HS-5 (cell line): ENCODE measurements at regions not wholly inside any gene's neighbourhood (a gene's known extent, or its start where the extent isn't known, plus 50 kb on each side); places are given as distances from the start of the nearest gene placed in this dataset.

ENCODE experiments used
- DNase-seq: peaks from one replicate; pipeline ENCODE4 v3.0.0-alpha.2; 2012; ENCODE audit warnings: low read depth

DNA sequence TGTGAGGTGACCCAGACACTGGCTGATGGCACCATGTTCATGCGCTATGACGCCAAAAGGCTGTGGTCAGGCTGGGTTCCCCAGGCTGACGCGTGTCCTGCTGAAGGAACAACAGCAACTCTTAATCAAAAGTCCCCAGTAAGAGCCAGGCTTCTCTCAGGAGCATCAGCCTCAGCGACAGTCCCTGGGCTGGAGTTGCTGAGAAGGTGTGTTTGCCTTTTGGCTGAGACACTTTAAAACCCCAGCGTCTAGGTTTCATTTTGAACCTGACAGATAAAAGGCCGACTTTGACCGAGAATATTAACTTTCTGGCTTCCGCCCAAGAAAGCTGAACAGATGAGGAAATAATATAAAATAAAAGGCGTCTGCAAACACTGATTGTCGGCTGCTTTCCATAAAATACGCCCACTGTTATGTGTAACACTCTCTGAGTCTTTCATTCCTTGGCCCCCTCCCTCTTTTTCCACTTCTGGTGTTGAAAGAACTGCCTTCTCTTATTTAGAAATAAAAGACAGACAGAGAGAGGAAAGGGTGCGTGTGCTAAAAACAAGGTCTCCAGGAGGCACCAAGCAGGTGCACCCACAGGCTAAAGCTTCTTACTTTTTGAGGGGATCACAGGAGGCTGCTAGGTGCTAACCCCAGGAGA lies 373.6 kb downstream of the MID1IP1 start:
- no peak for DNase-seq

DNA sequence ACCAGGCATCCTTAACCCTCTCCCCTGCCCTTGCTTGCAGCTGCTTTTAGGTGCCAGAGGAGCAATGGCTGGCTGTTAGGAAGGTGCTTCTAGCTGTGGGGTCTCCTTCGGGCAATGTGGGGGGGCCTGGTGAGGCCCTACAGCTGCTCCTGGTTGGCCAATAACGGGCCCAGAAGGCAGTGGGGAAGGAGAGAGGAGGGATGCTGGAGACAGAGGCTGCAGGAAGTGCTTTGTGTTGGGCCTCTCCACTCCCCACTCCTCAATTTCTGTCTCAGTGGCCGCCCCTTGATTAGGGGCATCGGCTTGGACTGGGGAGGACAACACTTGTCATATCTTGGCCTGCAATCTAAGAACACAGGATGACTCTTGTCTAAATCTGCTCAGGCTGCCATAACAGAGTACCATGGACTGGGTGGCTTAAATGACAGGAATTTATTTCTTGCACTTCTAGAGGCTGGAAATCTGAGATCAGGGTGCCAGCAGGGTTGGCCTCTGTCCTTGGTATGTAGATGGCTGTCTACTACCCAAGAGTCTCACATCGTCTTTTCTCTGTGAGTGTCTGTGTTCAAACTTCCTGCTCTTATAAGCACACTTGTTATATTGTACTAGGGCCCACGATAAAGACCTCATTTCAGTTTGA lies 374.3 kb downstream of the MID1IP1 start:
- DNase-seq, result no peak

DNA sequence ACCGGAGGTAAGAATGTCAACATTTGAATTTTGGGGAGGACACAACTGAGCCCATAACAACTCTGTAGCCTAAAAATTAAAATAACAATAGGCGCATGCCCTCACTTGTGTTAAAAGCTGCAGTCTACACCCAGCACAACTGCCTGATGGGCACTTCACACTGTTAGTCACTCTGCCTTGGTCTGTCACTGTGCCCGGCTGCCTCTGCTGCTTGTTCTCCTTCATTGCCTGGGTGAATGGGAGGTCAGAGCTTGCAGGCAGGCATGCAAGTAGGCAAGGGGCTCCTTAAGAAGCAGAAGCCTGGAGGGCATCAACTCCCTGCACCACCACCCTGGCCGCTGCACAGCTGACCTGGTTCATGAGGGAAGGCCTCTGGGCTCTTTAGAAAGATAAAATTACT lies 374.8 kb downstream of the MID1IP1 start:
- DNase-seq, result no peak

DNA sequence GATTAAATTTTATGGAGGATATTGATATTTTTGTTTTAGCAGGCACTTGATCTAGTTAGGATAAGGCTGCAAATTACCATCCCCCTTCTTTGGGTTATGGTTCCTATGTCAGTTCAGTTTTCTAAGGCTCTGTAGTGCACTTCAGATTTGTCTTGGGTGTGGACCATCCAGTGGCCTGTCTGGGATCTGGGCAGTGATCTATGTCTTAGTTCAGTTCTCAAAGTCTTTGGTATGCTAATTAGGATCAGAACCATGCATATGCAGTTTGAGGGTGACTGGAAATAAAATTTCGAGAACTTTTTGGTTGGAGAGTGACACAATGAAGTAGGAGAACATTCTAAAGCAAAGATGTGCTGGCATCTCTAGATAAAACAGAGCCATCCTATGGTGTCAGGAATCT lies 388.2 kb downstream of the MID1IP1 start:
- DNase-seq, result no peak

DNA sequence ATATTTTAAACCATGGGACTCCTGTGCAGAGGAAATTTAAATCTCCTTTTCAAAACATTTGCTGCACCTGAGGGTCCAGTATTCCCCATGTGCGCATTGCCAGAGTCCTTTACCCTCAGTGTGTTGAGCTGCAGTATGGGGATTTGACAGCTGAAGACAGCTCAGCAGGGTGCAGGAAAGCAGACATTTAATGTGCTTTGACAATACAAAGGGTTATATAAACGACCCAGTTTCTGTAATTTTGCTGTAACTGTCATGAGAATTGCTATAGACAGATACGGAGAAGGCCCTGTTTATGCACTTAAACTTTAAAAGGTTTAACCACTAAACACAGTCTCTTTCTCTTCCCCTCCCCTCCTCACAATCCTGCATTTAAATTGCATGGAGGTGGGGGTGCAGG lies 393.4 kb downstream of the MID1IP1 start:
- no peak for DNase-seq

DNA sequence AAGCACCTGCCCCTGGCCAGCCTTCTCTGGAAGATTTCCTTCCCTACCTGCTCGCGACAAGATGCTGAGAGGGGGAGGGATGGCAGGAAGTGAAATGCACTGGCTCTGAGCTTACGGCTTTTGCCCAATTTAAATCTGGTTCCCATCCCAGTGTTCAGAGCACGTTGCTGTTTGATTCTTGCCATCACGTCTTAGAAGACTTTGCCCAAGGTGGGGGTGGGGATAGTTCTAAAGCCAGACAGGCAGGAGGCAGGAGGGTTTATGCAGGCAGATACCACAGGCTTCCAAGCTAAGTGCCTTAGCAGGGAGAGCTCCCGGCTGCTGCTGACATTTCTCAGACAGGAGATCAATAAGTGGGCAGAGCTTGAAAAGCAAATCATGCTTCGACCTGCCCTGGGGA lies 393.9 kb downstream of the MID1IP1 start:
- DNase-seq, result no peak

DNA sequence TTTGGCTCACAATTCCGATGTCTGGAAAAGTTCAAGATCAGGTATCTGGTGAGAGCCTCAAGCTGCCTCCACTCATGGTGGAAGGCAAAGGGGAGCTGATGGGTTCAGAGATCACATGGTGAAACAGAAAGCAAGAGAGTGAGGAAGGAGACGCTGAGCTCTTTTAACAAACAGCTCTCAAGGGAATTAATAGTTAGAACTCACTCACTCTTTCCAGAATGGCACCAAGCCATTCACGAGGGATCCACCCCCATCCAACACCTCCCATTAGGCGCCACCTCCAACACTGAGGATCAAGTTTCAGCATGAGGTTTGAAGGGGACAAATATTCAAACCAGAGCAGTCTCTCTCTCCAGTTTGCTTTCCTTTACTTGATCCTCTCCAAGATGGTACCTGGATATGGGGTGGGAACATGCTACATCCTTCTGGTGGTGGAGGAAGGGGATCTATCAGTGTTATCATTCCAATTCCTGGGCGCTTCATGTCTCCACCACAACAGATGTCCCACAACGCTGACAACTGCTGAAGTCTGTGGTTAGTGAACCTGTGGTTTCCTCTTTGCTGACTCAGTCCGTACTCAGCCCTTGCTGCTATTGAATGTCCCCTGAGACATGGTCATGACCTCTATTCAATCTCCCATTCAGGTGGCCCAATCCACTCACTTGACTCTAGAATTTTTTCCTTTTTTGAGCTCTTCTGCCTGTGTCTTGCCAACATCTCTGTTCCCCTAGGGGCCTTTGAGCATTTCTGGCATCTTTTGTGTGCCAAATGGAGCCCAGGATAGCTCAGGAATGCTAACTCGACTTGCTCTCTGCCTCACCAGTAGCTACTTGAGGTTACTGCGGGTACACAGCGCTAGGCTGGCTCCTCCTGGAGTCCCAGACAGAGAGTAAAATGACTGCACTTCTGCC lies 395.2 kb downstream of the MID1IP1 start:
- DNase-seq, result peak; percentile 9

DNA sequence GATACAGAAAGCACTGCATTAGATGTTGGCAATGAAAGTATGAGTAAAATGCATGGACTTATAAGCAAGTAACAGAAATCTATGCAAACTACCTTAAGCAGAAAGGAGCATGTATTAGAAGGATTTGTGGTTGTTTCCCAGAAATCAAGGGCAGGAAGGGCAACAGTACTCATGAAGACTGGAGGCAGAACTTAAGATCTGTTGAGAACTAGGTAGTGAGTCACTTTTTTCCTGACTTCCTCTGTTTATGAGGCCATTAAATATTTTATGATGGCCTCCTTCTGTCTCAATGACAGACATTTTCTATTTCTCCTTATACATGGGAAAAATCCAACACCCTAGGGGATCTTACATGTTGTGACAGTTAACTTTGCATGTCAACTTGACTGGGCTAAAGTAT lies 398.2 kb downstream of the MID1IP1 start:
- DNase-seq, result no peak

DNA sequence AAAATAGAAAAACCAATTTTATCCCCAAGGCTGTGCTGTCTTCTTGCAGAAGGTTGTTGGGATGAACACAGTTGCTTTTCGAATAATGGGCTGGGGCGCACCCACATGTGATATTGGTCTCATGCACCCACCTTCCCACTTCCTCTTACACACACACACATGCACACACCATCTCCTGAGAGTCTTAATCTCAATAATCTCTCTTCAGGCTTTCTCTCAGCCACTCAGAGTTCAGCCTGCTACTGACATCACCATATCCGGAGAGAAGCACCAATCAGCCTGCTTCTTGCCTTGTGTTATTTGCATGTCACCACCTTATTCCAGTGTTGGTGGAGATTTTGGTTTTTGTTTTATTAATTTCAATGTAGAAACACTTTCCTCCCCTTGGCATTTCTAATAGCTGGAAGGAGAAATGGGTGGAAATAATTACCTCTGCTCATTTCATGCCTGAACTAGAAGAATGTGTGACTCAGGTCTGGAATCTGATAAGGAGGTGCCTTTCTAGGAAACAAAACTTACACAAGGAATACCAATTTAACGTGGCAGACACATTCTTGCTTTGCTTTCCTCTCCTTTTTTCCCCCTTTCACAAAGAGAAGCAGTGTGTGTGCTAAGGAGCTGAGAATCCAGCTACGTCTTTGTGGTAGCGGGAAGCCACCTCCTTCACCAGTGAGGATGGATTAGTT lies 400.2 kb downstream of the MID1IP1 start:
- DNase-seq, result no peak

DNA sequence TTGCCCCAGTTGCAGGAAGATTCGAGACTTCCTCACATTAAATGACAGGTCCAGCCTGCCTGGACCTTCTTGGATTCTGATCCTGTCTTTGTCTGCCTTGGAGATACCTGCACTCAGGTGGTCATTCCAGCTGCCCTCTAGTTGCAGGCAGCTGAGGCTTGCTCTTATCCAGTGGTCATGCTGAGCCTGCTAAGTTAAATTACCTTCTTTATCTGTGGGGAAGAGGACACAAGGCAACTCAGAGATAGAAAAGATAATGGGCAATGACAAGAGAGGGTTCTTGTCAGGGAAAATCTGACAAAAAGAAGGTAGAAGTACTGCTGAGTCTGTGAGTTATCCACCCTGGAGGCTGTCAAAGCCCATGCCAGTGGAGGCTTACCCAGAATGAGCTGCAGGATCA lies 401.4 kb downstream of the MID1IP1 start:
- DNase-seq, result no peak

DNA sequence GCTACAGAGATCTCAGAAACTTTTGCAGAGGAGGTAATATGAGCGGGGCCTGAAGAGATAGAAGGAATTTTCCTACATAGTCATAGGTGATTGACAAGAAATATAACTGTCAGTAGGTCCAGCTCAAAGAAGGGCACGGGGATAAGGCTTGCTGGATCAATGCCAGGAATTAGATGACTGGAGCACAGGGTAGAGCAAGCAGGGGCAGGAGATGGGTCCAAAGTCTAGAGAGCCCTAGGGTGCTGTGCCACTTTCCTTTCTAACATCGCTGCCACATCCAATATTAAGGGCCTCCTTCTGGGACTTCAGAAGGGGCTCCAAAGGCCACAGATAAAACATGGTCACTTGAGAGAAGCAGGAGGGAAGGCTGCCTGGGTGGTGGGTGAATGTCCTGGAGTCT lies 402.2 kb downstream of the MID1IP1 start:
- no peak for DNase-seq

DNA sequence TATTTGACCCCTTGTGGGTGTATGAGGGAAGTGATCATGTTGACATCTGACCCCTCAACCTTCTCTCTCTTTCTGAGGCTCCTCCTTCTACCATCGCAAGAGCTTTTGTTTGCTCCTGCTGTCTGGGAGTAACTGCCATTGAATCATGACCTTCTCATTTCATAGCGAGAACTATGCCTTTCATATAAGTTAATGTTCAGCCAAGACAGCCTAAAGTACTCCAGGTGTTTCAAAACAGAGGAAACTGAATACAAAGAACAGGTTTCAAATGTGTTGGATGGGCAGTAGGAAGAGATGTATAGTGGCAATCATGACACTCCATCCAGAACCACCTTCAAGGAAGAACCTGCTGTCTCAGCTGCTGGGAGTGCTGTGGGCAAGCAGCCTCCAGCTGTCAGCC lies 403.1 kb downstream of the MID1IP1 start:
- no peak for DNase-seq

DNA sequence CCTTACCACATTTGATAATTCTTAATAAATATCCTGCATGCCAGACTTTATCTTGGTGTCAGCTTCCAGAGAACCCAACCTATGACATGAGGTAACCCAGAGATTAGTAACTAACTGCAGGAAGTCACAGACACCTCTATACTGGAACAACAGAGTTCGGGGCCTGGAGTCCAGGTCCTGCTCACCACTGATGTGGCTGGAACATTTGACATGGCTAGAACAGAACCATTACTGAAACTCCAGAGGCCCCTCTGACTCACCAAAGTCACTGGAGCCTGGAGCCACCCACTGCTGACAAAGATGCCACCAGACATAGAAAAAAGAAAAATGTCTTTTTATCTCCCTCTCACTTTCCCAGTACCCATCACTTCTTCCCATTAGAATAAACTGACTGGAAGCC lies 403.7 kb downstream of the MID1IP1 start:
- DNase-seq, result no peak

DNA sequence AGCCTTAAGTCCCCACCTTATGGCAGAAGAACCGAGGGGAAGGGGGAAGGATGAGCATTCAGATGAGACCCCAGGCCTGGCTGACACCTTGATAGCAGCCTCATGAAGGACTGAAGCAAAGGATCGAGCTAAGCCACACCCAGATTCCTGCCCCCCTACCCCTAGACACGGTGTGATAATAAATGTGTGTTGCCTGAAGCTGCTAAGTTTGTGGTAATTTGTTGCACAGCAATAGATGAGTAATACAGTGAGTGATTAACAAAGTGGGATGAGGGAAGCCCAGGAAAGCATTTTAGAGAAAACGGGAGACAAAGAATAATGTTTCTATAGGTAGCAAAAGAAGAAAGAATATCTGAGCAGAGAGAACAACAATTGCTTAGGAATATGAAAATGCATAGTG lies 404.2 kb downstream of the MID1IP1 start:
- no peak for DNase-seq

DNA sequence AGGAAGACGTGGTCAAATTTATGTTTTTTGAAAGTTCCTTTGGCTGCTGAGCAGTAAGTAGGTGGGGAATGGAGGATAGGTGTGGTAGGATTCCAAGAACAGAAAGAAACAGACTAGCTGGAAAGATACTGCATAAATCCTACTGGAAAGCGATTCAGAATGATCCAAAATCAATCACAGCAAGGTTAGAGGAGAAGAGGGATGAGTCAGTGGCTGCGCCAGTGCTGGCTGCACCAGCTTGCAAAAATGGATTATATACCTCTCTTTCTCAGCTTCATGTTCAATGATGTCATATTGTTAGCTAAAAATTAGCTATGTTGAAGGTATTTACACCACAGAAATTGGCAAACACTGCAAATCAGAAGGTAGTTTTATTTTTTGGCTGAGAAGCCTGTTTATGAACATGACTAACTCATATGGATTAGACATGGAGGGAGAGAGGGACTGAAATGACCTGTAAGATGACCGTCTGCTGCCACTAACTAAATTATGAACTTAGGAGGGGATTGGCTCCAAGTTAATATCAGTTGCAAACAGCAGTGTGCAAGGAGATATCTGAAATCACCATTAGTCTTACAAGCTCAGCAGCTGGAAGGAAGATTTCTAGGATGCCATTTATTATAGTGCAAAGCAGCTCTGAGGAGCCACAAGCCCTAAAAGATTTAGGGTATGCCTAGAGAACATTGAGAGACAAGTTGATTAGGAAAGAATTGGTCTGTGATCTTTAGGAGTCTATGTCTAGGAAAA lies 405.3 kb downstream of the MID1IP1 start:
- no peak for DNase-seq

DNA sequence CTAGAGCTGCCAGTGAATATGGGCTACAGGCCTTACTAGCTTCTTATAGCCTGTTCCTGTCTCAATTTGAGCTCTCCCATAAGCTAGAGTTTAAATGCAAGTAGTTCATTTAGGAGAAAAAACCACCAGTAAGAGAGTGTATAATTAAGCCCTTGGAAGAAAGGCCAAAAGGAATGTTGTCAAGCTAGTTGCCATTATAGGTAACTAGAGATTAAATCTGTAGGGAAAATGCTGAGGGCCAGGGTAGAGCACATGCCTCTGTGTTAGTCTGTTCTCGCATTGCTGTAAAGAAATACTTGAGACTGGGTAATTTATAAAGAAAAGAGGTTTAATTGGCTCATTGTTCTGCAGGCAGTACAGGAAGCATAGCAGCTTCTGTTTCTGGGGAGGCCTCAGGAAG lies 410.2 kb downstream of the MID1IP1 start:
- no peak for DNase-seq

DNA sequence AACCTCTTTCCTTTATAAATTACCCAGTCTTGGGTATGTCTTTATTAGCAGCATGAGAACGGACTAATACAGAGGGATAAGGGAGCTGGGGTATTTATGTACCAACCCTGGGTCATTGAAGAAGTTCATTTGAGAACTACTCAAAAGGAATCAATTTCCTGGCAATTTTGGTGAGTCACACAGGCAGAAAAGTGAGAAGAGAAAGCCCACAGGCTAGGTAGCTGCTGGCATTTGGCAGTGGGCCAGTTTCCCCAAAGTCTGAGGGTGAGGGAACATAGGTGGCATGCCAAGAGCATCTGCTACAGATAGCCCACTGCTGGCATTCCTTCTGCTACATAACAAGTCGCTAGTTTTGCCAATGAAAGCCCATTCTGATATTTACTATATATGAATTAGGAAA lies 411.2 kb downstream of the MID1IP1 start:
- no peak for DNase-seq

DNA sequence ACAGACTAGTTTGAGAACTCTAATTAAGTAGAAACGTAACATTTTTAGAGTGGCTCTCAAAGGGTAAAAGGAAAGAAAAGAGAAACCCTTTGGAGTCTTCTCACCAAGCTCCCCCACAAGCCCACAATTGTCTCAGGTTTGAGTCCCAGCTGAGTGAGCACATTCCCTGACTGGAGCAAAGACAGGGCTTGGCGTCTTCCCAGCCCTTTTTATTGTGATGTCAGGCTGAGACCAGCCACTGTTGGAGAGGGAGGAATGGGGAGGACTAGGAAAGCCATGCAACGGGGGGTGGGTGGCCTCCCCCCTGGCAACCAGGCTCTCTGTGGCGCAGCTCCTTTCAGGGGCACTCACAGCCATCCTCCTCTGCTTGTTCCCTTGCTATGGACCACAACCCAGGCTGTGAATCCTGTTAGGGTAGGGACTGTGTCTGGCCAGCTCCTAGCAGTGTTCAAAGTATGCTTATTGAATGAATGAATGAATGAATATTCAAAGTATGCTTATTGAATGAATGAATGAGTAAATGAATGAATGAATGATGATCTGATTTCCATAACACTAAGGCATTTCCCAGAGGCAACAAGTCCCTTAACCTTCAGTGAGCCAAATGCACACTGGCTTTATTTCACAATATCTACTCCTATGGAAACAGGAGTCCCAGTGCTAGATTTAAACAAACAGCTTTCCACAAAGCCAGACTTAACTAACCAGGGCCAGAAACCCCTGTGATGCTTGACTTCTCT lies 413.3 kb downstream of the MID1IP1 start:
- DNase-seq, result no peak

DNA sequence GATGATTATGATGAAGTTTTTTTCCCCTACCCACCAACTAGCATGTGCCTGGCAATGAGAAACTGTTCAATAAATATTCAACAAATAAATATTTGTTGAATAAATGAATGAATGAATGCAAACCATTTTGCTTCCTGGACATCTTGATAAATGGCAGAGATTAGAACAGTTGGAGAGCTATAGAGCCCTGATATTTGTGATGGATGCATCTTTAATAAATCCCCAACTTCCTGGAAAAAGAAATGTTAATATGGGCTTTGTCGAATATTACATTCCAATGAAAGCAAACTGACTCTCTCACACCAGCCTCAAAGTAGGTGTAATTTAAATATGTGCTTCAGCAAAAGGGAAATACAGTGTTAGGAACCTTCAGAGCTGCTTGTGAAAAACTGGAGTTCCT lies 419.7 kb downstream of the MID1IP1 start:
- no peak for DNase-seq

DNA sequence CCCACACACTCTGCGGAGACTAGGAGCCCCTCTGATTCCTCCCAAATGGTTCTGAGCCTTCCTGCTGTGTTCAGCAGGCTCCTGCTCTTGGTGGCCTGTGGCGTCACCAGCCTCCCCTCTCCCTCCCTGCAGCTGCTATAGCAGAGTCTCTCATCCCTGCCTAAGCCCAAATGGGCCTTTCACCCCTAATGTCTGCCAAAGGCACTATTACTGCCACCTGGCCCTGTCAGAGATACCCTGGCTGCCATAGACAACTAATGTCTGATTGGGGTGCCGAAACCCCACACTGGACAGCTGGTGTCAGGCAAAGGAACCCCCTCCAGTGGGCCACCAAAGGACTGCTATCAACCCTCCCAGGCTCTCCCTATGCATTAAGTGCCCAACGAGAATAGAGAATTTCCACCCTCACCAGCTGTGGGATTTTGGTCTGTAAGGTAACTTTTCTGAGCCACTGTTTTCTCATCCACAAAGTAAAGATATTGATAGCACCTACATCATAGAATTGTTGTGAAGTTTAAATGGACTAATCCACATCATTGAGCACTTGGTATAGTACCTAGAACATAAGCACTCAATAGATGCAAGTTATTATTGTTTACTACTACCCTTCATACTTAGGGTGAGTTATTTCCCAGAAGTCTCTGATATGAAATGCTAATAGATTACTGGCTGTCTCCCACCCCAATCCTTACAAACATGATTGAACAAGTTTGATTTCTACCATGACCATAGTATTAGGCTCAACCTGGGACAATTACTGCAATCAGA lies 421.3 kb downstream of the MID1IP1 start:
- DNase-seq, result no peak
